PC-9 (cell line): ENCODE measurements at regions not wholly inside any gene's neighbourhood (a gene's known extent, or its start where the extent isn't known, plus 50 kb on each side); places are given as distances from the start of the nearest gene placed in this dataset.

ENCODE experiments used
- BruUV-seq: library from RNA; stranded (reverse); fragments of 400-500 nt; replicated peaks from 2 replicates; lab custom pipeline; 2021; lab: Mats Ljungman, UMichigan
- CTCF ChIA-PET: fragments of 300-600 bp; sonication (Branson Sonifier 250); formaldehyde crosslinking; loops from one replicate; lab custom pipeline; 2022; ENCODE audit warnings: antibody characterized with exemption; lab: Charles Lee
- POLR2A ChIA-PET: fragments of 300-600 bp; sonication (Branson Sonifier 250); formaldehyde crosslinking; loops from one replicate; lab custom pipeline; 2022; ENCODE audit warnings: antibody characterized with exemption; ENCODE audit not compliant: unreplicated experiment; lab: Charles Lee
- DNase-seq, 2 experiments: peaks; one replicate each; pipeline versions ENCODE4 v3.0.0 to v3.0.0-alpha.2; 2015 to 2022; ENCODE audit warnings: mixed read lengths in 1 of 2
- H2AFZ ChIP-seq: fragments of 200-600 bp; sonication (generic); 2 replicates; pipeline ENCODE4 v1.8.1; 2017; ENCODE audit warnings: antibody characterized with exemption
- H3F3A ChIP-seq: fragments of 200-600 bp; sonication (generic); 2 replicates; pipeline ENCODE4 v1.8.1; 2017; ENCODE audit warnings: antibody characterized with exemption, mild to moderate bottlenecking, low read depth; ENCODE audit not compliant: insufficient read depth
- H3K27ac ChIP-seq: fragments of 200-600 bp; sonication (generic); 2 replicates; pipeline ENCODE4 v1.6.1; 2016; ENCODE audit warnings: mixed run types
- H3K27me3 ChIP-seq: fragments of 200-600 bp; sonication (generic); 2 replicates; pipeline ENCODE4 v1.6.1; 2016; ENCODE audit warnings: low read depth, mixed run types; ENCODE audit not compliant: insufficient read depth
- H3K36me3 ChIP-seq: fragments of 200-600 bp; sonication (generic); 2 replicates; pipeline ENCODE4 v1.6.1; 2016; ENCODE audit warnings: low read depth, mixed run types
- H3K4me1 ChIP-seq: fragments of 200-600 bp; sonication (generic); replicated peaks from 2 replicates; pipeline ENCODE4 v1.6.1; 2016; ENCODE audit warnings: mixed run types; ENCODE audit not compliant: insufficient read depth
- H3K4me2 ChIP-seq: fragments of 200-600 bp; sonication (generic); 2 replicates; pipeline ENCODE4 v1.6.1; 2017; ENCODE audit warnings: mixed run types
- H3K4me3 ChIP-seq: fragments of 200-600 bp; sonication (generic); 2 replicates; pipeline ENCODE4 v1.6.1; 2016; ENCODE audit warnings: mixed run types
- H3K79me2 ChIP-seq: fragments of 200-600 bp; sonication (generic); 2 replicates; pipeline ENCODE4 v1.6.1; 2017; ENCODE audit warnings: low read depth, mixed run types
- H3K9me2 ChIP-seq: fragments of 200-600 bp; sonication (generic); 2 replicates; pipeline ENCODE4 v1.8.1; 2017; ENCODE audit warnings: mild to moderate bottlenecking; ENCODE audit not compliant: insufficient read depth
- H3K9me3 ChIP-seq: fragments of 200-600 bp; sonication (generic); 2 replicates; pipeline ENCODE4 v1.8.1; 2016; ENCODE audit warnings: low read depth; ENCODE audit not compliant: insufficient read depth
- H4K20me1 ChIP-seq: fragments of 200-600 bp; sonication (generic); 2 replicates; pipeline ENCODE4 v1.8.1; 2017; ENCODE audit not compliant: insufficient read depth
- EZH2 ChIP-seq: fragments of 200-600 bp; sonication (generic); IDR thresholded peaks from 2 replicates; pipeline ENCODE4 v1.8.0; 2017; ENCODE audit warnings: antibody characterized with exemption, low read depth
- intact Hi-C: fragments of 100-400 bp; cut with micrococcal nuclease; formaldehyde crosslinking; loops from one replicate; pipeline ENCODE4 v1.10.0; 2022; ENCODE audit not compliant: unreplicated experiment
- TF ChIP-seq, protein P1 (sequence below): fragments of 200-600 bp; sonication (generic); conservative IDR thresholded peaks from 2 replicates; pipeline ENCODE4 v1.6.1; 2017; ENCODE audit warnings: mixed run types, antibody characterized with exemption, mild to moderate bottlenecking, moderate library complexity

DNA sequence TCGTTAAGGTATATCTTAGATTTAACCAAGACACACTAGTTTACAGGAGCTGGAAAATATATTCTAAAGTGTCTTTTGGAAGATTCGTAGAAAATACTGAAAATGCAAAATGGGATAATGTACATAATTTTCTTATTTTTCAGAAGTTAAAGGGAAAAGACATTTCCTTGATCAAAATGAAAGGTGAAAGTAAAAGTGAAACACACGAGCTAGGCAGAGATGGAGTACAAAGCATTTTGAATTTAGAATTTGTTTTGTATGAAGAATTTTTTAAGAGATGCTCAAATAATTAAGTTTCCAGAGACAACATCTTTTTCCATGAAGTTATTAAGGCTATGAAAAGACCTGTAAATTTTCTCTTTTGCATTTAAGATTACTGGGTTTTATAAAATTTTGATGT lies 2192.6 kb upstream of the AGA start:
- Histone ChIP-seq H4K20me1 (no peaks in the 10 kb centered on the region), H3K4me3 (no peak overlapping the region), H3K9me2 (no peaks in the 10 kb centered on the region; the same call in 1 of the 2 replicates), H3K4me2 (no peak overlapping the region), H3K79me2 (no peaks in the 10 kb centered on the region), H3F3A (no peaks in the 10 kb centered on the region), H3K9me3 (no peaks in the 10 kb centered on the region), H3K4me1 (no peaks in the 10 kb centered on the region), H2AFZ (no peak overlapping the region), H3K27ac (no peak overlapping the region), H3K36me3 (no peaks in the 10 kb centered on the region), H3K27me3 (no peaks in the 10 kb centered on the region)
- DNase-seq = no peak
- intact Hi-C loops = no loop called here
- ChIA-PET POLR2A (no interaction called here), CTCF (no interaction called here)
- BruUV-seq = no TSS peak
- TF ChIP-seq EZH2 = no peak
- TF ChIP-seq, protein P1, sequence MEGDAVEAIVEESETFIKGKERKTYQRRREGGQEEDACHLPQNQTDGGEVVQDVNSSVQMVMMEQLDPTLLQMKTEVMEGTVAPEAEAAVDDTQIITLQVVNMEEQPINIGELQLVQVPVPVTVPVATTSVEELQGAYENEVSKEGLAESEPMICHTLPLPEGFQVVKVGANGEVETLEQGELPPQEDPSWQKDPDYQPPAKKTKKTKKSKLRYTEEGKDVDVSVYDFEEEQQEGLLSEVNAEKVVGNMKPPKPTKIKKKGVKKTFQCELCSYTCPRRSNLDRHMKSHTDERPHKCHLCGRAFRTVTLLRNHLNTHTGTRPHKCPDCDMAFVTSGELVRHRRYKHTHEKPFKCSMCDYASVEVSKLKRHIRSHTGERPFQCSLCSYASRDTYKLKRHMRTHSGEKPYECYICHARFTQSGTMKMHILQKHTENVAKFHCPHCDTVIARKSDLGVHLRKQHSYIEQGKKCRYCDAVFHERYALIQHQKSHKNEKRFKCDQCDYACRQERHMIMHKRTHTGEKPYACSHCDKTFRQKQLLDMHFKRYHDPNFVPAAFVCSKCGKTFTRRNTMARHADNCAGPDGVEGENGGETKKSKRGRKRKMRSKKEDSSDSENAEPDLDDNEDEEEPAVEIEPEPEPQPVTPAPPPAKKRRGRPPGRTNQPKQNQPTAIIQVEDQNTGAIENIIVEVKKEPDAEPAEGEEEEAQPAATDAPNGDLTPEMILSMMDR = no peak

DNA sequence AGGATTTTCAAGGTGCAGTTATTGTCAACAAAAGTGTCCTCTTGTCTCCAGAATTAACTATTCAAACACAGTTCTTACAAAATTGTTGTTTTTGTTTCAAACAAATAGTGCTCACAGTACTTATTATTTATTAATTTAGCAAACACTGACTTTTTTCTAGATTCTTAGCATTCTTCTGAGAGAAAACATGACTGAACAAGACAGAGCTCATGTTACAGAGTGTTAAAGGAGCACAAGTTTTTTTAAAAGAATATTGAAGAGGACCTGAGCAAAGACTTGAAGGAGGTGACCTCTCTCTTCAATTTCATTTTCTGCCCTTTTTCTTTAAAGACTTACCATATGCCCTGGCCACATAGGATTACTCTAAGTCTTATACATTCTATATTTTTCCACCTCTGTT lies 2220.3 kb upstream of the AGA start:
- Histone ChIP-seq H4K20me1 (no peaks in the 10 kb centered on the region), H3K27me3 (no peaks in the 10 kb centered on the region), H3K4me3 (no peak overlapping the region), H3K27ac (no peak overlapping the region), H2AFZ (no peak overlapping the region), H3K4me2 (no peak overlapping the region), H3K4me1 (no peaks in the 10 kb centered on the region), H3K9me2 (no peaks in the 10 kb centered on the region), H3F3A (no peaks in the 10 kb centered on the region), H3K79me2 (no peaks in the 10 kb centered on the region), H3K36me3 (no peaks in the 10 kb centered on the region), H3K9me3 (no peaks in the 10 kb centered on the region)
- no TSS peak for BruUV-seq
- POLR2A ChIA-PET = interaction anchor here (0.6 kb wide), 1 partner anchor 9 kb away, joined by 19 read pairs; no protein-coding TSS in a partner anchor
- intact Hi-C loops = no loop called here
- CTCF ChIA-PET = no interaction called here
- DNase-seq = no peak
- TF ChIP-seq, protein P1 = no peak
- TF ChIP-seq EZH2 = no peak

DNA sequence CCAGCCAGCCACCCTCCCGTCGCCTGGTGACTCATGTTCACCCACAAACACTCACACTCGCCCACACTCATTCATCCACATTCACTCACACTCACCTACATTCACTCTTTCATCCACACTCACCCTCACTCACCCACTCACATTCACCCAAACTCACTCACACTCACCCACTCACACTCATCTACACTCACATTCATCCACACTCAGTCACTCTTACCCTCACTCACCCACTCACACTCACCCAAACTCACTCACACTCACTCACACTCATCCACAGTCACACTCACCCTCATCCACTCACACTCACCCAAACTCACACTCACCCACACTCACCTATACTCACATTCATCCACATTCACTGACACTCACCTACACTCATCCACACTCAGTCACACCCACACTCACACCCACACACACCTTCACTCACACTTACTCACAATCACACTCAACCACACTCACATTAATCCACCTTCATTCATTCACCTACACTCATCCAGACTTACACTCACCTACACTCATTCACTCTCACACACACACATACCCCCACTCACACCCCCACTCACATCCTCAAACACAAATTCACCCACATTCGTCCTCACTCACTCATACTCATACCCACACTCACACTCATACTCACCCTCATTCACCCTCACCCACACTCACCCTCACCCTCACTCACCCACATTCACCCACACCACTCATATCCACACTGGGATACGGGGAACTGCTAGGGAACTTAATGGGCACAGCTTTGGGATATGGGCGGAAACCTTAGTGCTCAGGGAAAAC lies 2221.6 kb upstream of the AGA start:
- BruUV-seq = no TSS peak
- no peaks in the 10 kb centered on the region for H3K9me3 ChIP-seq
- ChIA-PET POLR2A (no interaction called here), CTCF (no interaction called here)
- TF ChIP-seq EZH2 = no peak
- TF ChIP-seq, protein P1 = no peak
- H2AFZ ChIP-seq = no peak overlapping the region
- DNase-seq = no peak
- H3K4me2 ChIP-seq = no peak overlapping the region
- H3F3A ChIP-seq = no peaks in the 10 kb centered on the region
- H3K4me3 ChIP-seq = no peak overlapping the region
- H3K27ac ChIP-seq = no peak overlapping the region
- H3K4me1 ChIP-seq = no peaks in the 10 kb centered on the region
- intact Hi-C loops = no loop called here
- H3K79me2 ChIP-seq = no peaks in the 10 kb centered on the region
- no peaks in the 10 kb centered on the region for H3K9me2 ChIP-seq
- H3K36me3 ChIP-seq = no peaks in the 10 kb centered on the region
- H3K27me3 ChIP-seq = no peaks in the 10 kb centered on the region
- no peaks in the 10 kb centered on the region for H4K20me1 ChIP-seq
